GM23248 (cell line): ENCODE measurements at regions not wholly inside any gene's neighbourhood (a gene's known extent, or its start where the extent isn't known, plus 50 kb on each side); places are given as distances from the start of the nearest gene placed in this dataset.

Source experiments
- DNase-seq: peaks from one replicate; pipeline ENCODE4 v3.0.0-alpha.2; 2015
- H2AFZ ChIP-seq: fragments of 200-600 bp; sonication (generic); 2 replicates; pipeline ENCODE4 v1.6.1; 2016; ENCODE audit warnings: antibody characterized with exemption
- H3F3A ChIP-seq: fragments of 200-600 bp; sonication (generic); 2 replicates; pipeline ENCODE4 v1.6.1; 2016; ENCODE audit warnings: mild to moderate bottlenecking, antibody characterized with exemption, mixed run types; ENCODE audit not compliant: insufficient read depth
- H3K27ac ChIP-seq: fragments of 200-600 bp; sonication (generic); 2 replicates; pipeline ENCODE4 v1.5.1; 2016; ENCODE audit warnings: mild to moderate bottlenecking
- H3K27me3 ChIP-seq: fragments of 200-600 bp; sonication (generic); replicated peaks from 2 replicates; pipeline ENCODE4 v1.6.1; 2016; ENCODE audit warnings: mild to moderate bottlenecking; ENCODE audit not compliant: insufficient read depth
- H3K36me3 ChIP-seq: fragments of 200-600 bp; sonication (generic); 2 replicates; pipeline ENCODE4 v1.6.1; 2016; ENCODE audit warnings: low read depth, mild to moderate bottlenecking
- H3K4me1 ChIP-seq: fragments of 200-600 bp; sonication (generic); 2 replicates; pipeline ENCODE4 v1.6.1; 2016; ENCODE audit warnings: mild to moderate bottlenecking; ENCODE audit not compliant: insufficient read depth
- H3K4me2 ChIP-seq: fragments of 200-600 bp; sonication (generic); one replicate; pipeline ENCODE4 v1.6.1; 2016; ENCODE audit warnings: mild to moderate bottlenecking; ENCODE audit not compliant: unreplicated experiment
- H3K4me3 ChIP-seq: fragments of 200-600 bp; sonication (generic); 2 replicates; pipeline ENCODE4 v1.5.1; 2016; ENCODE audit warnings: mild to moderate bottlenecking
- H3K79me2 ChIP-seq: fragments of 200-600 bp; sonication (generic); 2 replicates; pipeline ENCODE4 v1.6.1; 2016; ENCODE audit warnings: mild to moderate bottlenecking; ENCODE audit not compliant: insufficient read depth
- H3K9ac ChIP-seq: fragments of 200-600 bp; sonication (generic); 2 replicates; pipeline ENCODE4 v1.6.1; 2016; ENCODE audit warnings: mild to moderate bottlenecking
- H3K9me2 ChIP-seq: fragments of 200-600 bp; sonication (generic); 2 replicates; pipeline ENCODE4 v1.6.1; 2016; ENCODE audit warnings: mixed run types, mild to moderate bottlenecking, moderate library complexity; ENCODE audit not compliant: insufficient read depth
- H3K9me3 ChIP-seq: fragments of 200-600 bp; sonication (generic); one replicate; pipeline ENCODE4 v1.6.1; 2017; ENCODE audit warnings: low read depth
- H4K20me1 ChIP-seq: fragments of 200-600 bp; sonication (generic); 2 replicates; pipeline ENCODE4 v1.6.0; 2016; ENCODE audit not compliant: insufficient read depth
- EZH2 ChIP-seq: fragments of 200-600 bp; sonication (generic); IDR thresholded peaks from 2 replicates; pipeline ENCODE4 v1.6.1; 2018; ENCODE audit warnings: antibody characterized with exemption, mild to moderate bottlenecking; ENCODE audit not compliant: insufficient read depth, poor library complexity, severe bottlenecking
- EZH2phosphoT487 ChIP-seq: fragments of 200-600 bp; sonication (generic); IDR thresholded peaks from 2 replicates; pipeline ENCODE4 v1.6.1; 2018; ENCODE audit warnings: antibody characterized with exemption, moderate library complexity, mild to moderate bottlenecking, low read depth; ENCODE audit not compliant: insufficient read depth
- WGBS, 2 experiments: methylation state at CpG; one replicate each; pipeline ENCODE4 v1.1.6; 2015 to 2017; ENCODE audit warnings: low lambda C conversion rate in 2 of 2, low coverage in 1 of 2; ENCODE audit errors: missing lambda C conversion rate in 2 of 2; 5-methylcytosine and 5-hydroxymethylcytosine counted together
- in situ Hi-C: fragments of 300-500 bp; cut with MboI; formaldehyde crosslinking; loops from 2 replicates; pipeline ENCODE4 v1.15.0; 2020

DNA sequence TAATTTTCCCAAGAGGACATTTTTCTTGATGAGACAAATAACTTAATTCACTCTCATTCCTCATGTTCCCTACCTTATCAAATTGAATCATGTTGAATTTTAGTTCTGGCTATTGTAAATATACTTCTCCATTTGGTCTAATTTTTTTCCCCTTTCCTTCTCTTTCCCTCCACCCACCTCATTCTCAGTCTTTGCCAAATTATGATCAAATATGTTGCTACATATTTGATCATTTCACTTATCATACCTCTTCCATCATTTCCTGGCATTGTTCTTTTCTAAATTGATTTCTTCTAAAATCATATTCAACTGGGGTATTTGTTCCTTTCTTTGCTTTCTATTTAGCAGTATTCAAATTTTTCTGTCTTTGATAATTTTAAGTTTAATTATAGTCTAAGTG lies 52.3 kb downstream of the HDGFL1 start:
- no peak overlapping the region for H3K4me2 ChIP-seq
- no peaks in the 10 kb centered on the region for H3F3A ChIP-seq
- in situ Hi-C loops = no loop called here
- no peaks in the 10 kb centered on the region for H3K79me2 ChIP-seq
- no peaks in the 10 kb centered on the region for H3K4me1 ChIP-seq
- H3K36me3 ChIP-seq = no peaks in the 10 kb centered on the region
- H3K27ac ChIP-seq = no peak overlapping the region
- no peaks in the 10 kb centered on the region for H3K27me3 ChIP-seq
- H3K9me2 ChIP-seq = no peaks in the 10 kb centered on the region
- no peaks in the 10 kb centered on the region for H4K20me1 ChIP-seq
- no peaks in the 10 kb centered on the region for H3K9me3 ChIP-seq
- no peak overlapping the region for H2AFZ ChIP-seq
- H3K4me3 ChIP-seq = no peak overlapping the region
- no peak for DNase-seq
- H3K9ac ChIP-seq = no peak overlapping the region
- TF ChIP-seq EZH2 (no peak), EZH2phosphoT487 (no peak)

GRCh38 chr6:22622351-22622750 lies 53.0 kb downstream of the HDGFL1 start:
- Histone ChIP-seq H2AFZ (no peak overlapping the region), H3K4me1 (no peaks in the 10 kb centered on the region), H3K4me3 (no peak overlapping the region), H3K27me3 (no peaks in the 10 kb centered on the region), H4K20me1 (no peaks in the 10 kb centered on the region), H3F3A (no peaks in the 10 kb centered on the region), H3K27ac (no peak overlapping the region), H3K4me2 (no peak overlapping the region), H3K36me3 (no peaks in the 10 kb centered on the region), H3K9ac (no peak overlapping the region), H3K9me3 (no peaks in the 10 kb centered on the region), H3K79me2 (no peaks in the 10 kb centered on the region), H3K9me2 (no peaks in the 10 kb centered on the region)
- TF ChIP-seq EZH2 = no peak
- no peak for TF ChIP-seq EZH2phosphoT487
- in situ Hi-C loops = no loop called here
- DNase-seq = no peak

DNA sequence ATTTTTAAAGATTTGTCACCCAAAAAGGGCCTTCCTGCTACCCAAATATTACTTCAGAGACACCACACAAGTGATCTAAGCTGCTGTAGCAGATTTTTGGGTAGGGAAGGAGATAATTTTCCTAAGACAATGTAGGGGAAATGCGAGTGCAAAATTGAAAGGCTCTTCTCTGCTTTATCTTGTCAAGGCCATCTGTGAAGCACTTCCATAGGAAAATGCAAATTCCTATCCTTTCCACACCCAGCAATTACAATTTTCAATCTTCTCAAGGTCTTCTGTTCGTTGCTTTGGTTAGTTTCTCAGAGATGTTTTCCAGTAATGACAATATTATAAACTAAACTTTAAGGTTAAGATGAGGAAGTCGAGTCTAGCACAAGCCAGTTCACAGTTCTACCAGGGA lies 53.4 kb downstream of the HDGFL1 start:
- no peak for TF ChIP-seq EZH2
- TF ChIP-seq EZH2phosphoT487 = no peak
- 39 to 51% methylated on average over 3 of the region's 3 CpGs for WGBS, 2 experiments
- no peak for DNase-seq
- no peaks in the 10 kb centered on the region for H4K20me1 ChIP-seq
- no peaks in the 10 kb centered on the region for H3K27me3 ChIP-seq
- H3K9me2 ChIP-seq = no peaks in the 10 kb centered on the region
- H3K4me2 ChIP-seq = no peak overlapping the region
- no peak overlapping the region for H3K9ac ChIP-seq
- no peaks in the 10 kb centered on the region for H3K79me2 ChIP-seq
- in situ Hi-C loops = no loop called here
- H3K36me3 ChIP-seq = no peaks in the 10 kb centered on the region
- no peaks in the 10 kb centered on the region for H3F3A ChIP-seq
- no peaks in the 10 kb centered on the region for H3K4me1 ChIP-seq
- H3K9me3 ChIP-seq = no peaks in the 10 kb centered on the region
- no peak overlapping the region for H3K27ac ChIP-seq
- no peak overlapping the region for H3K4me3 ChIP-seq
- no peak overlapping the region for H2AFZ ChIP-seq

DNA sequence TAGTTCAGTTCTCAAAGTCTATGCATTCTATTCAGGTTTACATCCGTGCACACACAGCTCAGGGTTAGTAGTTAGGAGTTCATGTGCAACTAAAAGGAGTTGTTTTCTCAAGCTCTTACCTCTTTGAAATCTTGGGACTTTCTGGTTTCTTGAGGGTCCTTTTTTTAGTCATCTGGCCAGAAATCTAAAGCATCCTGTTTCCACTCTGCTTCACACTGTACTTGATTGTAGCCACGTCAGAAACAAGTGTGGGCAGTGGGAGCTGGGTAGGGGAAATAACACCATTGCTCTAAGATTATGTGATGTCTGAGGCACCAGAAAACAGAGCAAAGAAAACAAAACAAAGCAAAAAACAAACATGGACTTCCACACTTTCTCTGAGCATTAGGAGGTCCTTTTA lies 58.3 kb downstream of the HDGFL1 start:
- Histone ChIP-seq H4K20me1 (no peaks in the 10 kb centered on the region), H3K9me3 (no peaks in the 10 kb centered on the region), H3K79me2 (no peaks in the 10 kb centered on the region), H3K4me3 (no peak overlapping the region), H3K36me3 (no peaks in the 10 kb centered on the region), H3K4me2 (no peak overlapping the region), H3K9ac (no peak overlapping the region), H3F3A (no peaks in the 10 kb centered on the region), H2AFZ (no peak overlapping the region), H3K9me2 (no peaks in the 10 kb centered on the region), H3K27ac (no peak overlapping the region), H3K27me3 (no peaks in the 10 kb centered on the region), H3K4me1 (no peaks in the 10 kb centered on the region)
- no peak for DNase-seq
- in situ Hi-C loops = no loop called here
- 47% methylated on average over 2 of the region's 2 CpGs for WGBS, 2 experiments
- TF ChIP-seq EZH2phosphoT487 (no peak), EZH2 (no peak)

DNA sequence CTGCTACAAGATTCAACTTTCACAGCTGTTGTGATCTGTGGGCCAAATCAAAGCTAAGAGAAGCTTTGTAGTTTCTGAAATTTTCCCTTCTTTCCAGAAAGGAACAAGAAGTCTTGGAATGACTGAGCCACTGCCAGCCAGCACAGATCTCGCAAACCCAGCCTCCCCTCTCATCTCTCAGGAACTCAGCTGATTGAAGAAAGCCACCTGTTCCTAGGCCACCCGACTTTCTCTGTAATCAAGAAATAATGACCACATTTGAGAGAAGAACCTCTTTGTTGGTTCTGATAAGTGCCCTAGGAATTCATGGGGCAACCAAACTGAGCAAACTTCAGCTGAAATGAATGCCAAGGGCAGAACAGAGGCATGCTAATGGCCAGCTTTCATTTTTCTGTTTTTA lies 61.7 kb downstream of the HDGFL1 start:
- Histone ChIP-seq H3K4me3 (no peak overlapping the region), H3K79me2 (no peaks in the 10 kb centered on the region), H4K20me1 (no peaks in the 10 kb centered on the region), H3K27me3 (no peaks in the 10 kb centered on the region), H3K4me2 (no peak overlapping the region), H3K9me2 (no peaks in the 10 kb centered on the region), H3F3A (no peaks in the 10 kb centered on the region), H3K9ac (no peak overlapping the region), H2AFZ (no peak overlapping the region), H3K9me3 (no peaks in the 10 kb centered on the region), H3K4me1 (no peaks in the 10 kb centered on the region), H3K27ac (no peak overlapping the region), H3K36me3 (no peaks in the 10 kb centered on the region)
- no peak for DNase-seq
- no peak for TF ChIP-seq EZH2phosphoT487
- TF ChIP-seq EZH2 = no peak
- 0 to 8% methylated on average over 2 of the region's 2 CpGs for WGBS, 2 experiments
- in situ Hi-C loops = no loop called here
